ENCODE measurements at regions not wholly inside any gene's neighbourhood (a gene's known extent, or its start where the extent isn't known, plus 50 kb on each side); places are given as distances from the start of the nearest gene placed in this dataset.
"Not testable (repeated sequence)": the region's sequence is repeated elsewhere in the genome, so short reads cannot be mapped to it uniquely, and the experiment has no call there.

GRCh38 chr4:159736411-159736810 lies 633.5 kb downstream of the RAPGEF2 start:
- no peak for DNase-seq (ENCODE audit: low read depth)

GRCh38 chr4:159743971-159744370 lies 641.1 kb downstream of the RAPGEF2 start:
- DNase-seq (ENCODE audit: low read depth), result no peak

- DNase-seq (ENCODE audit: low read depth), result no peak
Observed at GRCh38 chr4:159747983-159748382, 645.1 kb downstream of the RAPGEF2 start.

GRCh38 chr4:159748834-159749444 lies 646.1 kb downstream of the RAPGEF2 start:
- no peak for DNase-seq (ENCODE audit: low read depth)

- DNase-seq (ENCODE audit: low read depth), result no peak
Observed at GRCh38 chr4:159757499-159757898, 654.6 kb downstream of the RAPGEF2 start.

- no peak for DNase-seq (ENCODE audit: low read depth)
Observed at GRCh38 chr4:159758061-159758460, 655.2 kb downstream of the RAPGEF2 start.

- no peak for DNase-seq (ENCODE audit: low read depth)
Observed at GRCh38 chr4:159762672-159763071, 659.8 kb downstream of the RAPGEF2 start.

GRCh38 chr4:159764343-159764952 lies 661.6 kb downstream of the RAPGEF2 start:
- DNase-seq (ENCODE audit: low read depth), result no peak

- no peak for DNase-seq (ENCODE audit: low read depth)
Observed at GRCh38 chr4:159765382-159765781, 662.5 kb downstream of the RAPGEF2 start.

GRCh38 chr4:159766241-159766640 lies 663.4 kb downstream of the RAPGEF2 start:
- DNase-seq (ENCODE audit: low read depth), result no peak

GRCh38 chr4:159767406-159767805 lies 664.5 kb downstream of the RAPGEF2 start:
- no peak for DNase-seq (ENCODE audit: low read depth)

- no peak for DNase-seq (ENCODE audit: low read depth)
Observed at GRCh38 chr4:159768016-159768415, 665.1 kb downstream of the RAPGEF2 start.

GRCh38 chr4:159770401-159770800 lies 667.5 kb downstream of the RAPGEF2 start:
- no peak for DNase-seq (ENCODE audit: low read depth)

- DNase-seq (ENCODE audit: low read depth), result no peak
Observed at GRCh38 chr4:159770969-159771368, 668.1 kb downstream of the RAPGEF2 start.

GRCh38 chr4:159776961-159777360 lies 674.1 kb downstream of the RAPGEF2 start:
- no peak for DNase-seq (ENCODE audit: low read depth)

- DNase-seq (ENCODE audit: low read depth), result no peak
Observed at GRCh38 chr4:159777689-159778088, 674.8 kb downstream of the RAPGEF2 start.

- no peak for DNase-seq (ENCODE audit: low read depth)
Observed at GRCh38 chr4:159778298-159778697, 675.4 kb downstream of the RAPGEF2 start.

- DNase-seq (ENCODE audit: low read depth), result no peak
Observed at GRCh38 chr4:159779716-159780115, 676.8 kb downstream of the RAPGEF2 start.

GRCh38 chr4:159780196-159780922 lies 677.5 kb downstream of the RAPGEF2 start:
- DNase-seq (ENCODE audit: low read depth), result no peak

- no peak for DNase-seq (ENCODE audit: low read depth)
Observed at GRCh38 chr4:159787901-159788300, 685.0 kb downstream of the RAPGEF2 start.

GRCh38 chr4:159791334-159791733 lies 688.5 kb downstream of the RAPGEF2 start:
- DNase-seq (ENCODE audit: low read depth), result no peak

- not testable (repeated sequence) for DNase-seq (ENCODE audit: low read depth)
Observed at GRCh38 chr4:159804592-159804991, 701.7 kb downstream of the RAPGEF2 start.

- DNase-seq (ENCODE audit: low read depth), result no peak
Observed at GRCh38 chr4:159823743-159824142, 720.9 kb downstream of the RAPGEF2 start.
